ENCODE measurements at regions not wholly inside any gene's neighbourhood (a gene's known extent, or its start where the extent isn't known, plus 50 kb on each side); places are given as distances from the start of the nearest gene placed in this dataset.

DNA sequence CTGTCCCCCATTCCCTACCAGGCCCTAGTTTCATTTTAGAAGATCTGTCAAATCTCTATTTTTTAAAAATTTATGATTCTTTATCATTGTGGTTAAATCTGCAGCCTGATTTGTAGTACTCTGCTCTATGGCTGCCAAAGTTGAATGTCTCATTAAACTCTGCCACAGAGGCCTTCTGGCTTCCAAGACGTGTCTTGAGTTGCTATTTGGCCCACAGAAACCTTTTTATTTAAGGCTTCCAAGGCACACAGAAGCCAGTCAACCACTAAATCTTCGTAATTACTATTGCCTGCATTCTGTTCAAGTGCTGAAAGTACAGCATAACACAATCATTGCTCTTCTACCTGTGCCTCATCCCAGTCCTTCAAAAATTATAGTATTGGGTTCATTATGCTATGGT lies 971.0 kb downstream of the NCAM2 start:
- CTCF ChIA-PET, result no interaction called here
- TF ChIP-seq, protein P1, sequence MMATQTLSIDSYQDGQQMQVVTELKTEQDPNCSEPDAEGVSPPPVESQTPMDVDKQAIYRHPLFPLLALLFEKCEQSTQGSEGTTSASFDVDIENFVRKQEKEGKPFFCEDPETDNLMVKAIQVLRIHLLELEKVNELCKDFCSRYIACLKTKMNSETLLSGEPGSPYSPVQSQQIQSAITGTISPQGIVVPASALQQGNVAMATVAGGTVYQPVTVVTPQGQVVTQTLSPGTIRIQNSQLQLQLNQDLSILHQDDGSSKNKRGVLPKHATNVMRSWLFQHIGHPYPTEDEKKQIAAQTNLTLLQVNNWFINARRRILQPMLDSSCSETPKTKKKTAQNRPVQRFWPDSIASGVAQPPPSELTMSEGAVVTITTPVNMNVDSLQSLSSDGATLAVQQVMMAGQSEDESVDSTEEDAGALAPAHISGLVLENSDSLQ (IDR thresholded peaks at IDR 0.05), result no peak
- no peak for TF ChIP-seq ELF4 (IDR thresholded peaks at IDR 0.05)
- TF ChIP-seq BHLHE40 (IDR thresholded peaks at IDR 0.05; ENCODE audit: borderline replicate concordance), result no peak
- TF ChIP-seq TARDBP (IDR thresholded peaks at IDR 0.05), result no peak
- no peak for TF ChIP-seq CTBP1 (IDR thresholded peaks at IDR 0.05; ENCODE audit: borderline replicate concordance)
- TF ChIP-seq SUZ12 (IDR thresholded peaks at IDR 0.05), result no peak
- no peak for TF ChIP-seq FOXM1 (IDR thresholded peaks at IDR 0.05; ENCODE audit: borderline replicate concordance)
- TF ChIP-seq LEF1 (IDR thresholded peaks at IDR 0.05; ENCODE audit: borderline replicate concordance), result no peak
- TF ChIP-seq HDGF (IDR thresholded peaks at IDR 0.05; ENCODE audit: borderline replicate concordance), result no peak
- TF ChIP-seq ZNF384 (IDR thresholded peaks at IDR 0.05), result no peak
- TF ChIP-seq FOXA1 (IDR thresholded peaks at IDR 0.05), result no peak
- no peak for TF ChIP-seq NFRKB (IDR thresholded peaks at IDR 0.05)
- TF ChIP-seq L3MBTL2 (conservative IDR thresholded peaks at IDR 0.05), result no peak
- no peak for TF ChIP-seq ARNT (IDR thresholded peaks at IDR 0.05)
- TF ChIP-seq SP1 (IDR thresholded peaks at IDR 0.05), result no peak
- no peak for TF ChIP-seq FOXK2 (IDR thresholded peaks at IDR 0.05)
- DNase-seq (ENCODE audit: extremely low spot score), result no peak
- POLR2A ChIA-PET, result no interaction called here

DNA sequence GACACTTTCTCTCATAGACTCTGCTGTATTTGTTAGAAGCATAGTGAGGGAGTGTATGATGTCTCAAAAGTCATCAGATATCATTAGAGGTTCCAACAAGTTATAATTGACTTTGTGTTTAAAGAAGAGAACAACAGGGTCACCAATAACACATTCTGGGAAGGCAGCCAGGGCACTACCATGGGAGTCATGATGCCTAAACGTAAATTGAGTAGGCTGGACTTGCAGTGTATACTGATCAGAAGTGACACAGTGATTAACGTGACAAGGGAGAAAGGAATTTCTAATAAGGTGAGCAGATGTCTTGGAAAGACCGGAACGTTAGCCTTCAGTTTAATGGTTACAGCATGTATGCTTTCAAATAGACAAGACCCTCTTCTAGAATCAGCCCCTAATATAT lies 973.2 kb downstream of the NCAM2 start:
- TF ChIP-seq, protein P1 (IDR thresholded peaks at IDR 0.05), result no peak
- TF ChIP-seq FOXA1 (IDR thresholded peaks at IDR 0.05) (no peak), BHLHE40 (IDR thresholded peaks at IDR 0.05; ENCODE audit: borderline replicate concordance) (no peak), NFRKB (IDR thresholded peaks at IDR 0.05) (no peak), ARNT (IDR thresholded peaks at IDR 0.05) (no peak), ELF4 (IDR thresholded peaks at IDR 0.05) (no peak), TARDBP (IDR thresholded peaks at IDR 0.05) (no peak), FOXM1 (IDR thresholded peaks at IDR 0.05; ENCODE audit: borderline replicate concordance) (no peak), L3MBTL2 (conservative IDR thresholded peaks at IDR 0.05) (no peak), SP1 (IDR thresholded peaks at IDR 0.05) (no peak), LEF1 (IDR thresholded peaks at IDR 0.05; ENCODE audit: borderline replicate concordance) (no peak), ZNF384 (IDR thresholded peaks at IDR 0.05) (no peak), CTBP1 (IDR thresholded peaks at IDR 0.05; ENCODE audit: borderline replicate concordance) (no peak), SUZ12 (IDR thresholded peaks at IDR 0.05) (no peak), FOXK2 (IDR thresholded peaks at IDR 0.05) (no peak), HDGF (IDR thresholded peaks at IDR 0.05; ENCODE audit: borderline replicate concordance) (no peak)
- POLR2A ChIA-PET, result no interaction called here
- CTCF ChIA-PET, result no interaction called here
- DNase-seq (ENCODE audit: extremely low spot score), result no peak

DNA sequence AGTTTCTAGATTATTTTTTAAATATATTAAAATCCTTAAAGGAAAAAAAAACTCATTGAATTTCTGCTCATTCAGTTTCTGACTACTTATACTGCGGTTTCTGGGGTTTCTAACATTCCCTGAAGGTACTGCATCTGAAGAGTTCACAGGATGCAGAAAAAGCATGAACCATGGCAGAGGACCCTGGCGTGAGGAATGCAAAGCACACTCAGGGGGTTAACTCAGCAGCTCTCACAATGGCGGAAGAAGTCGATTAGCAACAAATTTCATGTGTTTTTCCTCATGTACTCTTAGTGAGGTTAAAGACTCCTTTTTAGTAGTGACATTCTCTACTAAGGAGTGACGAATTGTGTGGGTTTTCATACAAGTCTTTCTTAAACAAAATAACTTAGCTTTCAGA lies 975.6 kb downstream of the NCAM2 start:
- TF ChIP-seq BHLHE40 (IDR thresholded peaks at IDR 0.05; ENCODE audit: borderline replicate concordance), result no peak
- no peak for TF ChIP-seq FOXA1 (IDR thresholded peaks at IDR 0.05)
- no peak for TF ChIP-seq LEF1 (IDR thresholded peaks at IDR 0.05; ENCODE audit: borderline replicate concordance)
- no peak for TF ChIP-seq SP1 (IDR thresholded peaks at IDR 0.05)
- no peak for TF ChIP-seq L3MBTL2 (conservative IDR thresholded peaks at IDR 0.05)
- no peak for TF ChIP-seq ELF4 (IDR thresholded peaks at IDR 0.05)
- TF ChIP-seq SUZ12 (IDR thresholded peaks at IDR 0.05), result no peak
- TF ChIP-seq CTBP1 (IDR thresholded peaks at IDR 0.05; ENCODE audit: borderline replicate concordance), result no peak
- no peak for TF ChIP-seq FOXM1 (IDR thresholded peaks at IDR 0.05; ENCODE audit: borderline replicate concordance)
- no peak for TF ChIP-seq ARNT (IDR thresholded peaks at IDR 0.05)
- TF ChIP-seq, protein P1 (IDR thresholded peaks at IDR 0.05), result no peak
- TF ChIP-seq ZNF384 (IDR thresholded peaks at IDR 0.05), result no peak
- TF ChIP-seq TARDBP (IDR thresholded peaks at IDR 0.05), result no peak
- no peak for TF ChIP-seq HDGF (IDR thresholded peaks at IDR 0.05; ENCODE audit: borderline replicate concordance)
- no peak for TF ChIP-seq FOXK2 (IDR thresholded peaks at IDR 0.05)
- TF ChIP-seq NFRKB (IDR thresholded peaks at IDR 0.05), result no peak
- ChIA-PET CTCF (no interaction called here), POLR2A (no interaction called here)
- DNase-seq (ENCODE audit: extremely low spot score), result no peak

DNA sequence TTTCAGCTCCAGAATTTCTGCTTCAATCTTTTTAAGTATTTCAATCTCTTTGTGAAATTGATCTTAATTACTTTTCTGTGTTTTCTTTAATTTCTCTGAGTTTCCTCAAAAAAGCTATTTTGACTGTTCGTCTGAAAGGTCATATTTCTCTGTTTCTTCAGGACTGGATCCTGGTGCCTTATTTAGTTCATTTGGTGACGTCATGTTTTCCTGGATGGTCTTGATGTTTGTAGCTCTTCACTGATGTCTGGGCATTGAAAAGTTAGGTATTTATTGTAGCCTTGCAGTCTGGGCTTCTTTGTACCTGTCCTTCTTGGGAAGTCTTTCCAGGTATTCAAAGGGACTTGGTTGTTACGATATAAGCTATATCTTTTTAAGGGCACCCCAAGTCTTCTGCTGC lies 998.7 kb downstream of the NCAM2 start:
- ChIA-PET CTCF (no interaction called here), POLR2A (no interaction called here)
- no peak for TF ChIP-seq HDGF (IDR thresholded peaks at IDR 0.05; ENCODE audit: borderline replicate concordance)
- no peak for TF ChIP-seq SUZ12 (IDR thresholded peaks at IDR 0.05)
- no peak for TF ChIP-seq CTBP1 (IDR thresholded peaks at IDR 0.05; ENCODE audit: borderline replicate concordance)
- no peak for TF ChIP-seq ELF4 (IDR thresholded peaks at IDR 0.05)
- TF ChIP-seq ZNF384 (IDR thresholded peaks at IDR 0.05), result no peak
- no peak for TF ChIP-seq L3MBTL2 (conservative IDR thresholded peaks at IDR 0.05)
- no peak for TF ChIP-seq LEF1 (IDR thresholded peaks at IDR 0.05; ENCODE audit: borderline replicate concordance)
- no peak for TF ChIP-seq TARDBP (IDR thresholded peaks at IDR 0.05)
- TF ChIP-seq FOXM1 (IDR thresholded peaks at IDR 0.05; ENCODE audit: borderline replicate concordance), result no peak
- no peak for TF ChIP-seq BHLHE40 (IDR thresholded peaks at IDR 0.05; ENCODE audit: borderline replicate concordance)
- TF ChIP-seq NFRKB (IDR thresholded peaks at IDR 0.05), result no peak
- TF ChIP-seq SP1 (IDR thresholded peaks at IDR 0.05), result no peak
- TF ChIP-seq ARNT (IDR thresholded peaks at IDR 0.05), result no peak
- no peak for TF ChIP-seq FOXA1 (IDR thresholded peaks at IDR 0.05)
- no peak for TF ChIP-seq FOXK2 (IDR thresholded peaks at IDR 0.05)
- DNase-seq (ENCODE audit: extremely low spot score), result no peak

DNA sequence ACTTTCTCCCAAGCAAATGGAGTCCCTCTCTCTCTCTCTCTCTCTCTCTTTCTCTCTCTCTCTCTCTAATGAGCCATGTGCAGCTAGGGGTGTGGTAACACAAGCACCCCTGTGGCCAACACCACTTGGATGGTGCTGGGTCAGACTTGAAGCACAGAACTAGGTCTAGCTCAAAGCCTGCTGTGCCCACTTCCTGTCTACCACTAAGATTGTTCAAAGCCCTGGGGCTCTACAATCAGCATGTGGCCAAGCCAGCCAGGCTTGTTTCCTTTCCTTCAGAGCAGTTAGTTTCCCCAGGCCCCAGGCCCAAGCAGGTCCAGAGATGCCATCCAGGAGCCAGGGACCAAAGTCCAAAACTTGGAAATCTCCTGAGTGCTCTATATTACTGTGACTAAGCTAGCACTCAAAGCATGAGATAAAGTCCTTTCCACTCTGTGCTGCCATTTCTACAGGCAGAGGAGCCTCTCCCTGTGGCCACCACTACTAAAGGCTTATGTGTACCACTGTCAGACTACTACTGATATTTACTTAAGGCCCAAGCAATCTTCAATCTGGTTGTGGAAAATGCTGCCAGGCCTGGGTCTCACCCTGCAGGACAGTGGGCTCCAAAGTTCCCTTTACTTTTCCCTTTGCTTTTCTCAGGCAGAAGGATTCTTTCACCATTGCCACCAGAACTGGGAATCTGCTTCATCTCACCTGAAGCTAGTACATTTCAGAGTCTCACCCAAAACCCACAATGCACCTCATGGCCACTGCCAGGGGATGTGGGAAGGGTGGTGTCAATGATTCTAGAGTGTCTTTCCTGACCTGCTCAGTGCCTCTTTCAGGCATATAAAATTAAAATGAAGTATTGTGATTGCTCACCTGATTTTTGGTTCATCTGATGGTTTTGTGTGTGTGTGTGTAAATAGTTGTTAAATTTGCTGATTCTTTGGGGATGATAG lies 999.5 kb downstream of the NCAM2 start:
- ChIA-PET POLR2A (no interaction called here), CTCF (no interaction called here)
- TF ChIP-seq FOXK2 (IDR thresholded peaks at IDR 0.05) (no peak), ELF4 (IDR thresholded peaks at IDR 0.05) (no peak), L3MBTL2 (conservative IDR thresholded peaks at IDR 0.05) (no peak), TARDBP (IDR thresholded peaks at IDR 0.05) (no peak), NFRKB (IDR thresholded peaks at IDR 0.05) (no peak), LEF1 (IDR thresholded peaks at IDR 0.05; ENCODE audit: borderline replicate concordance) (no peak), ZNF384 (IDR thresholded peaks at IDR 0.05) (no peak), FOXM1 (IDR thresholded peaks at IDR 0.05; ENCODE audit: borderline replicate concordance) (no peak), SUZ12 (IDR thresholded peaks at IDR 0.05) (no peak), HDGF (IDR thresholded peaks at IDR 0.05; ENCODE audit: borderline replicate concordance) (no peak), ARNT (IDR thresholded peaks at IDR 0.05) (no peak), CTBP1 (IDR thresholded peaks at IDR 0.05; ENCODE audit: borderline replicate concordance) (no peak), SP1 (IDR thresholded peaks at IDR 0.05) (no peak), BHLHE40 (IDR thresholded peaks at IDR 0.05; ENCODE audit: borderline replicate concordance) (no peak), FOXA1 (IDR thresholded peaks at IDR 0.05) (no peak)
- TF ChIP-seq, protein P1 (IDR thresholded peaks at IDR 0.05), result no peak
- no peak for DNase-seq (ENCODE audit: extremely low spot score)
